ENCODE measurements at regions not wholly inside any gene's neighbourhood (a gene's known extent, or its start where the extent isn't known, plus 50 kb on each side); places are given as distances from the start of the nearest gene placed in this dataset.

GRCh38 chr13:99031832-99032231 lies 54.0 kb upstream of the DOCK9 start:
- TF ChIP-seq CTCF (IDR thresholded peaks at IDR 0.05; ENCODE audit: low read depth, low read length), result no peak
- TF ChIP-seq EZH2phosphoT487 (IDR thresholded peaks at IDR 0.05; ENCODE audit: low read depth), result no peak

All from OCI-LY3 (cell line).